ENCODE measurements at regions not wholly inside any gene's neighbourhood (a gene's known extent, or its start where the extent isn't known, plus 50 kb on each side); places are given as distances from the start of the nearest gene placed in this dataset.

DNA sequence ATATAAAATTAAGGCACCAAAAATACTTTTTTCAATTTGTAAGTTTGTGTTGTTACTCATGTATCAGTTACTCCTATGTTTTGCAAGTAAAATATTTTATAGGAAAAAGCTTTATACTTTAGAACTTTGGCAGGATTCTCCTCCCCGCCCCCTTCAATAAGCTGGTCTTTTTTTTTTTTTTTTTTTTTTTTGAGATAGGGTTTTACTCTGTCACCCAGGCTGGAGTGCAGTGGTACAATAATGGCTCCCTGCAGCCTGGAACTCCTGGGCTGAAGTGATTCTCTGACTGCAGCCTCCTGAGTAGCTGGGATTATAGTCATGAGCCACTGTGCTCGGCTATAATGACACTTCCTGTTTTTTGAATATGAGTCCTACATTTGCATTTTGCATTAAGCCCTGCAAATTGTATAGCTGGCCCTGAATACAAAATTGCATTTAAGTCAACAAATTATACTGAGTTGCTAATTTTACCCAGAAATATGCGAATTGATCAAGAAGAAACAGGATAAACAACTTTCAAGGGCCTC lies 192.9 kb downstream of the PIK3R1 start:
- DNase-seq: no peak

GRCh38 chr5:68409259-68409658 lies 193.7 kb downstream of the PIK3R1 start:
- no peak for DNase-seq

DNA sequence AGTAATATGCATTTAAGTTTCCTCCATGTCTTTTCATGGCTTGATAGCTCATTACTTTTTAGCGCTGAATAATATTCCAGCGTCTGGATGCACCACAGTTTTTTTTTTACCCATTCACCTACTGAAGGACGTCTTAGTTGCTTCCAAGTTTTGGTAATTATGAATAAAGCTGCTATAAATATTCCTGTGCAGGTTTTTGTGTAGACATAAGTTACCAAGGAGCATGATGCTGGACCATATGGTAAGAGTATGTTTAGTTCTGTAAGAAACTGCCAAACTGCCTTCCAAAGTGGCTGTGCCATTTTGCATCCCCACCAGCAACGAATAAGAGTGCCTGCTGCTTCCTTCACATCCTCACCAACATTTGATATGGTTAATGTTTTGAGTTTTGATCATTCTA lies 195.6 kb downstream of the PIK3R1 start:
- DNase-seq: no peak

- no peak for DNase-seq
Observed at GRCh38 chr5:68415177-68416085, 199.9 kb downstream of the PIK3R1 start.

DNA sequence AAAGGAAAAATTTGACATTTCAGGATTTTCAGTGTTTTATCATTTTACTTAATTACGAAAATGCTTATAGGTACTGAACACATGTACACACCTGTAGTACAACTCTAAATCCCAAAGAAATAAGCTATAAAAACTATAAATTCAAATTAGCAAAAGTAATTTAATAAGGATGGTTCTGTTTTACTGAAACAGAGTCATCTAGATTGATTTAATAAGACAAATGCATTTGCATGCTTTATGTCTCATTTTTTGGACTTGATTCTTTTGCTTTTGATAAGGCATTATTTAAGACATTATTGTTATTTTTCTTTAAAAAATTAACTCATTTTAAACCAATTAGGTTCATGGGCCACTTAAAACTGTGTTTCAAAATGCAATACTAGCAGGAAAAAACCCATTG lies 201.2 kb downstream of the PIK3R1 start:
- DNase-seq: no peak

DNA sequence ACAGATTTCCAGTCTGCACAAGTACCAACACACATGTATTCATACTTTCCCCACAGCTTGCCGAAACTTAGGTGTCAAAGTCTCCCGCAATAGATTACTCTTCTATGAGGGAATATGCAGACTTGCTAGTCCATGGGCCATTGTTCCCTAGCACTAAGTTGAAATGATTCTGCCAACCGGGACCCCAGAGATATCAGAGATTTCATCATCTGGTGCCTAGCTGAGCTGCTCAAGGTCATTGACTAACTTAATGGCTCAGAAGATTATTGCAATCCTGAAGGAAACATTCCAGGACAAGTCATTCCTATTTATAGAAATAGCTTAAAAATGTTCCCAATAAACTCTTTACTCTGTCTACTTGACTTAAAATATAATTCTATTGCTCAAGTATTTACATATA lies 202.6 kb downstream of the PIK3R1 start:
- DNase-seq: no peak

DNA sequence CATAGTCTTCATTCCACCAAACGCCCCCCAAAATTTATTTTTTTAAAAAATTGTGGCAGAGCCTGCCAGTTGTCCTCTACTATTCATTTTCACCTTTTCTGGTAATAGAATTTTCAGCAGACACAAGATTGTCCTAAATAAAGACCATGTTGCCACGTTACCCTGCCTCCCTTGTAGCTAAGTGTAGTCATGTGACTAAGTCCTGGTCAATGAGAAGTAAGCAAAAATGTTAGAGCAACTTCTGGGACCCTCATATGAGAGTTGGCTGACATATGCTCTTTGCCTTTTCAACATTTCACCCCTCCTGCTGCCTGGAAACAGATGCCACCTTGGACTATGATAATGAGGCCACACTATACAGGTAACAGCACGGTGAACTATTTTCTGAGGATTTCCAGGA lies 203.1 kb downstream of the PIK3R1 start:
- no peak for DNase-seq

GRCh38 chr5:68419081-68419636 lies 203.6 kb downstream of the PIK3R1 start:
- no peak for DNase-seq

GRCh38 chr5:68419637-68420452 lies 204.3 kb downstream of the PIK3R1 start:
- DNase-seq: no peak

DNA sequence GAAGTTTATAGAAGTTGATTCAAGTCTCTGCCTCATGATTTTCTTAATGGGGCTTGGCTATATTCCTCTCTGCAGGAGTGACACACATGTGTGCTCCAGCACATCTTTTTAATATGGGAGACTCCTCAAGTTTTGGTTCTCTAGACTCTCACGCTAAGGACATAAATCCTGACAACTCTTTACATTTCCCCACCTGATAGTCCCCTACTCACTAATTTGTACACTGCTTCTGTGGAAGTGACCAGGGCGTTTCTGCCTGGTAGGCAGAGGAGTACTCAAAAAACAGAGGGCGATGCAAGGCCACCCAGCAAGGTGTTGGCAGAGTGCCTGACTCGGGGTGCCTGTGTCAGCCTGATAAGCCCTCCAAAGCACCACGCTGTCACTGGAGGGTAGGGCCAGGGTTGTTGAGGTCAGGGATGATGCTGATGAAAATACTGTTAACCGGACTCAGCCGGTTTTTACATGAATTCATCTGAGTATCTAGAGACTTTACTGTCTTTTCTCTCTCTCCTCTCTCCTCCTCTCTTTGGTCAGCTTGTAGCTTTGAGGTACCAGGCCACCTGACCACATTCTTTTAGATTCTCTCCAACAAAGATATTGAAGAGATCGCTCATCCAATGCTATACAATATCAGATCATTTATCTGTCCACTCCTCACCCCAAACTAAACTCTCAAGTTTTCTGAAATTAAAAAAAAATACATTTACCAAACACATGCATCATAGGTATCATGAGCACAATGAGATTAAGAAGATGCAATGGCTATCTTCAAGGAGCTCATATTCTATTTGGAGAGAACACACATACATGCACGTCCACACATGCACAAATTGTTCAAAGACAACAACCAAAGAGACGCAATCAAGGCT lies 205.2 kb downstream of the PIK3R1 start:
- DNase-seq: no peak

DNA sequence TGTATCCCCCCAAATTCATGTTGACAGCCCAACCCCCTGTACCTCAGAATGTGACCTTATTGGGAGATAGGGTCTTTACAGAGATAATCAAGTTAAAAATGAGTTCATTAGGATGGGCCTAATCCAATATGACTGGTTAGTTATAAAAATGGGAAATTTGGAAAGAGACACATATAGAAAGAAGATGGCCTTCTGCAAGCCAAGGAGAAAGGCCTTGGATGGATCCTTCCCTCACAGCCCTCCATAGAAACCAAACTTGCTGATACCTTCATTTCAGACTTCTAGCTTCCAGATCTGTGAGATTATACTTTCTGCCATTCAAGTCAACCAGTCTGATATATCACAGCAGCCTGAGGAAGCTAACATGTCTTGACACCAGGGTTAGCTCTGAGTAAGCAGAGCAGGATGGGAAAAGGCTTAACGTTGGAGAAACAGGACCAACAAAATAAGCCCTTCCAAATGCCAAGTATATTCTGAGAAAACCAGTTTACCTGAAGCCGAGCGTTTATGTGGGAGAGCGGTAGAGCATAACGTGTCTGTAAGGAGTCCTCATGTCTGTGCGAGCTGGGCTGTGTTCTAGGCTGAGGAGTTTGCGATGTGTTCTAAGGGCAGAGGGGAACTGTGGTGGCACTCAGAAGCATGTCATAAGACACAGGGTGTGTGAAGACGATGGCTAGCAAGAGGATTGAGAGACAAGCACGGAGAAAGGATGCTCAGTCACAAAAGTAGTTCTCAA lies 206.1 kb downstream of the PIK3R1 start:
- DNase-seq: no peak

- no peak for DNase-seq
Observed at GRCh38 chr5:68423154-68423811, 207.7 kb downstream of the PIK3R1 start.

DNA sequence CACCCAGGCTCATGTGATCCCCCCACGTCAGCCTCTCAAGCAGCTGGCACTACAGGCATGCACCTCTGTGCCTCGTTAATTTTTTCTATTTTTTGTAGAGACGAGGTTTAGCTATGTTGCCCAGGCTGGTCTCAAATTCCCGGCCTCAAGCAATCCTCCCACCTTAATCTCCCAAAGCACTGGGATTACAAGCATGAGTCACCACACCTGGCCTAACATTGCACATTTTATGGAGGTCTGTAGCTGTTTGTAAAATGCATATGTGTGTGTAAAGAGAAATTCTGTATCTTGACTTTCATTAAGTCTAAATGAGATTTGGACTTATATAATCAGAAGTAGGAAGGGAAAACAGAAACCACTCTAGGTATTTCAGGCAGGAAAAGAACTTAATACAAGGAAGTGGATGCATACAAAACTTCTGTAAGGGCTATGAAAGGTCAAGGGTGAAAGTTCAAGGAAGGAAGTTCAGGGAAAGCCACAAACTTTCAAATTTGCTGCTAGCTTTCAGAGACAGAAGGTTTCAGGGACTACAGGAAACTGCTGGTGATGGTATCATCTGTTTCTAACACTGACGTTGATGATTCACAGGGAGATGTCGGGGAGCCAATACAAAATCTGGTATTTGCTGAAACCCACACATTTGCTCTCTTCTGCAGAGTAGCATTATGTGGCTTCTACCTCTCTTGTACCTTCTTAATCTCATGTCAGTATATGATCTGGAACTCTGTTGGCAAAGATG lies 209.4 kb downstream of the PIK3R1 start:
- no peak for DNase-seq

GRCh38 chr5:68426586-68426985 lies 211.0 kb downstream of the PIK3R1 start:
- DNase-seq: no peak

- DNase-seq: no peak
Observed at GRCh38 chr5:68428231-68428811, 212.8 kb downstream of the PIK3R1 start.

DNA sequence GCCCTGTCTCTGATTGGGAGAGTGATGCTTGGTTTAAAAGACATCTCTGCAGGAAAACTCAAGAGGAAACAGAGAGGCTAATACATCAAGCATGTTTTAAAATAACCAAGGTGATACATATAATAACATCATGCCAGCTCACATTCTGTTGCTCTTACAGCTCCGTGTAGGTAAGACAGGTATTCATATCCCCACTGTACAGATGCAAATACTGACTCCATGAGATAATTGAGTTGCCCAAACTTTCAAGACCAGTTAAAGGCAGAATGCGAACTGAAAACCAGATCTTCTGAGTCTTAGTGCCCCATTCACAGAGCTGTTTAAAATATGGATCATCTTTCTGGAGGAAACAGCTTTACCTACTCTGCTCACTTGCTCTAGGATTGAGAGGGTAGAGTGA lies 214.0 kb downstream of the PIK3R1 start:
- DNase-seq: no peak

- DNase-seq: no peak
Observed at GRCh38 chr5:68430279-68430678, 214.7 kb downstream of the PIK3R1 start.

DNA sequence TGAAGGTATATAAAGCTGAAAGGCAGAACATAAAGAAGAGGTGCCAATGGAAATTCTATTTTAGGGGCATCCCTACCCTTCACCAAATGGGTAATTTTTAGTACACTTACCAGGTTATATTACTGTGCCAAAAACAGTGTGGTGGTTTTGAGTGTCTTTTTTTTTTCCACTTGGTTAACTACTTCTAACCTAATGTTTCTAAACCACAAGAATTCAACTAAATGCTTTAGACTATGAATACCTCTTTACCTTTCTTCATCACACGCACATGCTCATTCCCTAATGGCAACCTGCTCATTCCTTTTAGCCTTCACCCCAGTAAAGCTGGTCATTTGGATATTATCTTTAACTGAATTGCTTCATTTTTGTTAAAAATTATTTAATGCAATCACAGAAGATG lies 215.6 kb downstream of the PIK3R1 start:
- no peak for DNase-seq

DNA sequence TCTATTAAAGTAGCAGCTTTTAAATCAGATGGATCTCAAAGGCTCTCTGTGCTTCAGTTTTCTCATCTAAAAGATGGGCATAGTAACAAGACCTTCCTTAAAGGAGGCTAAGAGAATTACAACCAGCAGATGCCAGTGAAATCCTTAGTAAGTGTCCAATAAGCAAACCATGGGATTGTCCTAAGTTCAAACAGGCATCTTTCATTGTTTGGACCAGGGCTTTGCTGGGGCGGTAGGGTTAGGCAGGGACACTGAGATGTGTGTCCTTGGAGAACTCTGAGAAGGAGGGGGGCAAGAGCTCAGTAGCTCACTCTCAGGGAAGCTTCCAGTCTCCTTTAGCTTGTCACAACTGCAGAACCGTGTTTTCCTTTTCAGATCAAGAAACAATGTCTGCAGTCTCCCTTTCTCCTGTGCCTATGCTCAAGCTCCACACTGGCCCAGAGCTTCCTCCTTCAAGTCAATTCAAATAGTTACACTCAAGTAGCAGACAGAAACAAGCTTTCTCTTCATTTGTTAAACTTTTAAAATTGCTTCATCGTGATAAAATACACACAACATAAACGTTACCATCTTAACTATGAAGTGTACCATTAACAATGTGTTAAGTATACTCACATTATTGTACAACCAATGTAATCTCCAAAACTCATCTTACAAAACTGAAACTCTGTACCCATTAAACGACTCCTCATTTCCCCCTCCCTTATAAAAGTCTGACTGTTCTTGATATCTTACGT lies 216.2 kb downstream of the PIK3R1 start:
- no peak for DNase-seq
